ENCODE measurements at regions not wholly inside any gene's neighbourhood (a gene's known extent, or its start where the extent isn't known, plus 50 kb on each side); places are given as distances from the start of the nearest gene placed in this dataset.

DNA sequence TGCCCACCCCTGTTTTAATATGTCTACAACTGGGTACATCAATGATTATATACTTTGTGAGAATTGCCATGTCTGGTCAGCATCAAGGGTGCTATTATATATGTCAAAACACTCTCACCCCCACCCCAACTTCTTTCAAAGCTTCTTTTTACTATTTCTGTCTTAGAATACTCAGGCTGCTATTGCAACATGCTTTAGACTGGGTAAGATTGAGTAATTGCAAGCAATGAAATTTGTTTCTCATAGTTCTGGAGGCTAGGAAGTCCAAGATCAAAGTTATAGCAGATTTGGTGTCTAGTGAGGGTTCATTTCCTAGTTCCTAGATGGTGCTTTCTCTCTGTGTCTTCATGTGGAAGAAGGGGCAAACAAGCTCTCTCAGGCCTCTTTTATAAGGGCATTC, 100.5 kb upstream of the KCNK1 start:
- no peak for ATAC-seq
- Histone ChIP-seq H3K4me2 (no peak overlapping the region), H3K79me2 (replicated peaks; ENCODE audit: insufficient read depth) (no peaks in the 10 kb centered on the region), H4K20me1 (replicated peaks; ENCODE audit: insufficient read depth) (no peaks in the 10 kb centered on the region), H3K27ac (ENCODE audit: low read depth) (no peak overlapping the region), H2AFZ (no peak overlapping the region), H3K4me3 (no peak overlapping the region), H3K36me3 (ENCODE audit: insufficient read depth) (no peaks in the 10 kb centered on the region), H3K27me3 (ENCODE audit: insufficient read depth) (no peaks in the 10 kb centered on the region), H3K9me2 (ENCODE audit: insufficient read depth) (no peaks in the 10 kb centered on the region), H3K4me1 (ENCODE audit: insufficient read depth) (peaks cover 7% of the 10 kb centered on the region; the same call in 1 of the 2 replicates), H3F3A (replicated peaks; ENCODE audit: low read depth) (no peaks in the 10 kb centered on the region)
- Mint-ChIP-seq H3K4me1 (peaks cover 11% of the 10 kb centered on the region), H3K4me3 (no peak overlapping the region), H3K27me3 (ENCODE audit: insufficient read depth, low read depth, poor library complexity) (peaks cover 2% of the 10 kb centered on the region), H3K9me3 (peaks cover 6% of the 10 kb centered on the region; the same call in 2 of the 3 replicates), H3K36me3 (ENCODE audit: low read depth) (no peaks in the 10 kb centered on the region), H3K27ac (no peak overlapping the region)
- no peak for DNase-seq (ENCODE audit: low spot score)
- no peak for TF ChIP-seq STAT1 (IDR thresholded peaks at IDR 0.05; ENCODE audit: unreplicated experiment)
- TF ChIP-seq, protein P1, sequence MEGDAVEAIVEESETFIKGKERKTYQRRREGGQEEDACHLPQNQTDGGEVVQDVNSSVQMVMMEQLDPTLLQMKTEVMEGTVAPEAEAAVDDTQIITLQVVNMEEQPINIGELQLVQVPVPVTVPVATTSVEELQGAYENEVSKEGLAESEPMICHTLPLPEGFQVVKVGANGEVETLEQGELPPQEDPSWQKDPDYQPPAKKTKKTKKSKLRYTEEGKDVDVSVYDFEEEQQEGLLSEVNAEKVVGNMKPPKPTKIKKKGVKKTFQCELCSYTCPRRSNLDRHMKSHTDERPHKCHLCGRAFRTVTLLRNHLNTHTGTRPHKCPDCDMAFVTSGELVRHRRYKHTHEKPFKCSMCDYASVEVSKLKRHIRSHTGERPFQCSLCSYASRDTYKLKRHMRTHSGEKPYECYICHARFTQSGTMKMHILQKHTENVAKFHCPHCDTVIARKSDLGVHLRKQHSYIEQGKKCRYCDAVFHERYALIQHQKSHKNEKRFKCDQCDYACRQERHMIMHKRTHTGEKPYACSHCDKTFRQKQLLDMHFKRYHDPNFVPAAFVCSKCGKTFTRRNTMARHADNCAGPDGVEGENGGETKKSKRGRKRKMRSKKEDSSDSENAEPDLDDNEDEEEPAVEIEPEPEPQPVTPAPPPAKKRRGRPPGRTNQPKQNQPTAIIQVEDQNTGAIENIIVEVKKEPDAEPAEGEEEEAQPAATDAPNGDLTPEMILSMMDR (conservative IDR thresholded peaks at IDR 0.05; ENCODE audit: low read depth in 2 of 2), result no peak
- TF ChIP-seq, protein P2, sequence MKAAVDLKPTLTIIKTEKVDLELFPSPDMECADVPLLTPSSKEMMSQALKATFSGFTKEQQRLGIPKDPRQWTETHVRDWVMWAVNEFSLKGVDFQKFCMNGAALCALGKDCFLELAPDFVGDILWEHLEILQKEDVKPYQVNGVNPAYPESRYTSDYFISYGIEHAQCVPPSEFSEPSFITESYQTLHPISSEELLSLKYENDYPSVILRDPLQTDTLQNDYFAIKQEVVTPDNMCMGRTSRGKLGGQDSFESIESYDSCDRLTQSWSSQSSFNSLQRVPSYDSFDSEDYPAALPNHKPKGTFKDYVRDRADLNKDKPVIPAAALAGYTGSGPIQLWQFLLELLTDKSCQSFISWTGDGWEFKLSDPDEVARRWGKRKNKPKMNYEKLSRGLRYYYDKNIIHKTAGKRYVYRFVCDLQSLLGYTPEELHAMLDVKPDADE (IDR thresholded peaks at IDR 0.05), result no peak
- no peak for TF ChIP-seq JUNB (IDR thresholded peaks at IDR 0.05; ENCODE audit: unreplicated experiment)
- TF ChIP-seq NANOG (IDR thresholded peaks at IDR 0.05; ENCODE audit: borderline replicate concordance), result no peak
- no peak for TF ChIP-seq ZNF114 (CRISPR knock-in tag; IDR thresholded peaks at IDR 0.05)
- TF ChIP-seq, protein P3, sequence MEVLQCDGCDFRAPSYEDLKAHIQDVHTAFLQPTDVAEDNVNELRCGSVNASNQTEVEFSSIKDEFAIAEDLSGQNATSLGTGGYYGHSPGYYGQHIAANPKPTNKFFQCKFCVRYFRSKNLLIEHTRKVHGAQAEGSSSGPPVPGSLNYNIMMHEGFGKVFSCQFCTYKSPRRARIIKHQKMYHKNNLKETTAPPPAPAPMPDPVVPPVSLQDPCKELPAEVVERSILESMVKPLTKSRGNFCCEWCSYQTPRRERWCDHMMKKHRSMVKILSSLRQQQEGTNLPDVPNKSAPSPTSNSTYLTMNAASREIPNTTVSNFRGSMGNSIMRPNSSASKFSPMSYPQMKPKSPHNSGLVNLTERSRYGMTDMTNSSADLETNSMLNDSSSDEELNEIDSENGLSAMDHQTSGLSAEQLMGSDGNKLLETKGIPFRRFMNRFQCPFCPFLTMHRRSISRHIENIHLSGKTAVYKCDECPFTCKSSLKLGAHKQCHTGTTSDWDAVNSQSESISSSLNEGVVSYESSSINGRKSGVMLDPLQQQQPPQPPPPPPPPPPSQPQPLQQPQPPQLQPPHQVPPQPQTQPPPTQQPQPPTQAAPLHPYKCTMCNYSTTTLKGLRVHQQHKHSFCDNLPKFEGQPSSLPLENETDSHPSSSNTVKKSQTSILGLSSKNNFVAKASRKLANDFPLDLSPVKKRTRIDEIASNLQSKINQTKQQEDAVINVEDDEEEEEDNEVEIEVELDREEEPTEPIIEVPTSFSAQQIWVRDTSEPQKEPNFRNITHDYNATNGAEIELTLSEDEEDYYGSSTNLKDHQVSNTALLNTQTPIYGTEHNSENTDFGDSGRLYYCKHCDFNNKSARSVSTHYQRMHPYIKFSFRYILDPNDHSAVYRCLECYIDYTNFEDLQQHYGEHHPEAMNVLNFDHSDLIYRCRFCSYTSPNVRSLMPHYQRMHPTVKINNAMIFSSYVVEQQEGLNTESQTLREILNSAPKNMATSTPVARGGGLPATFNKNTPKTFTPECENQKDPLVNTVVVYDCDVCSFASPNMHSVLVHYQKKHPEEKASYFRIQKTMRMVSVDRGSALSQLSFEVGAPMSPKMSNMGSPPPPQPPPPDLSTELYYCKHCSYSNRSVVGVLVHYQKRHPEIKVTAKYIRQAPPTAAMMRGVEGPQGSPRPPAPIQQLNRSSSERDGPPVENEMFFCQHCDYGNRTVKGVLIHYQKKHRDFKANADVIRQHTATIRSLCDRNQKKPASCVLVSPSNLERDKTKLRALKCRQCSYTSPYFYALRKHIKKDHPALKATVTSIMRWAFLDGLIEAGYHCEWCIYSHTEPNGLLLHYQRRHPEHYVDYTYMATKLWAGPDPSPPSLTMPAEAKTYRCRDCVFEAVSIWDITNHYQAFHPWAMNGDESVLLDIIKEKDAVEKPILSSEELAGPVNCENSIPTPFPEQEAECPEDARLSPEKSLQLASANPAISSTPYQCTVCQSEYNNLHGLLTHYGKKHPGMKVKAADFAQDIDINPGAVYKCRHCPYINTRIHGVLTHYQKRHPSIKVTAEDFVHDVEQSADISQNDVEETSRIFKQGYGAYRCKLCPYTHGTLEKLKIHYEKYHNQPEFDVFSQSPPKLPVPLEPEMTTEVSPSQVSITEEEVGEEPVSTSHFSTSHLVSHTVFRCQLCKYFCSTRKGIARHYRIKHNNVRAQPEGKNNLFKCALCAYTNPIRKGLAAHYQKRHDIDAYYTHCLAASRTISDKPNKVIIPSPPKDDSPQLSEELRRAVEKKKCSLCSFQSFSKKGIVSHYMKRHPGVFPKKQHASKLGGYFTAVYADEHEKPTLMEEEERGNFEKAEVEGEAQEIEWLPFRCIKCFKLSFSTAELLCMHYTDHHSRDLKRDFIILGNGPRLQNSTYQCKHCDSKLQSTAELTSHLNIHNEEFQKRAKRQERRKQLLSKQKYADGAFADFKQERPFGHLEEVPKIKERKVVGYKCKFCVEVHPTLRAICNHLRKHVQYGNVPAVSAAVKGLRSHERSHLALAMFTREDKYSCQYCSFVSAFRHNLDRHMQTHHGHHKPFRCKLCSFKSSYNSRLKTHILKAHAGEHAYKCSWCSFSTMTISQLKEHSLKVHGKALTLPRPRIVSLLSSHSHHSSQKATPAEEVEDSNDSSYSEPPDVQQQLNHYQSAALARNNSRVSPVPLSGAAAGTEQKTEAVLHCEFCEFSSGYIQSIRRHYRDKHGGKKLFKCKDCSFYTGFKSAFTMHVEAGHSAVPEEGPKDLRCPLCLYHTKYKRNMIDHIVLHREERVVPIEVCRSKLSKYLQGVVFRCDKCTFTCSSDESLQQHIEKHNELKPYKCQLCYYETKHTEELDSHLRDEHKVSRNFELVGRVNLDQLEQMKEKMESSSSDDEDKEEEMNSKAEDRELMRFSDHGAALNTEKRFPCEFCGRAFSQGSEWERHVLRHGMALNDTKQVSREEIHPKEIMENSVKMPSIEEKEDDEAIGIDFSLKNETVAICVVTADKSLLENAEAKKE (CRISPR knock-in tag; IDR thresholded peaks at IDR 0.05), result no peak
- no peak for TF ChIP-seq EZH2phosphoT487 (IDR thresholded peaks at IDR 0.05; ENCODE audit: unreplicated experiment)
- TF ChIP-seq, protein P4, sequence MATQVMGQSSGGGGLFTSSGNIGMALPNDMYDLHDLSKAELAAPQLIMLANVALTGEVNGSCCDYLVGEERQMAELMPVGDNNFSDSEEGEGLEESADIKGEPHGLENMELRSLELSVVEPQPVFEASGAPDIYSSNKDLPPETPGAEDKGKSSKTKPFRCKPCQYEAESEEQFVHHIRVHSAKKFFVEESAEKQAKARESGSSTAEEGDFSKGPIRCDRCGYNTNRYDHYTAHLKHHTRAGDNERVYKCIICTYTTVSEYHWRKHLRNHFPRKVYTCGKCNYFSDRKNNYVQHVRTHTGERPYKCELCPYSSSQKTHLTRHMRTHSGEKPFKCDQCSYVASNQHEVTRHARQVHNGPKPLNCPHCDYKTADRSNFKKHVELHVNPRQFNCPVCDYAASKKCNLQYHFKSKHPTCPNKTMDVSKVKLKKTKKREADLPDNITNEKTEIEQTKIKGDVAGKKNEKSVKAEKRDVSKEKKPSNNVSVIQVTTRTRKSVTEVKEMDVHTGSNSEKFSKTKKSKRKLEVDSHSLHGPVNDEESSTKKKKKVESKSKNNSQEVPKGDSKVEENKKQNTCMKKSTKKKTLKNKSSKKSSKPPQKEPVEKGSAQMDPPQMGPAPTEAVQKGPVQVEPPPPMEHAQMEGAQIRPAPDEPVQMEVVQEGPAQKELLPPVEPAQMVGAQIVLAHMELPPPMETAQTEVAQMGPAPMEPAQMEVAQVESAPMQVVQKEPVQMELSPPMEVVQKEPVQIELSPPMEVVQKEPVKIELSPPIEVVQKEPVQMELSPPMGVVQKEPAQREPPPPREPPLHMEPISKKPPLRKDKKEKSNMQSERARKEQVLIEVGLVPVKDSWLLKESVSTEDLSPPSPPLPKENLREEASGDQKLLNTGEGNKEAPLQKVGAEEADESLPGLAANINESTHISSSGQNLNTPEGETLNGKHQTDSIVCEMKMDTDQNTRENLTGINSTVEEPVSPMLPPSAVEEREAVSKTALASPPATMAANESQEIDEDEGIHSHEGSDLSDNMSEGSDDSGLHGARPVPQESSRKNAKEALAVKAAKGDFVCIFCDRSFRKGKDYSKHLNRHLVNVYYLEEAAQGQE (IDR thresholded peaks at IDR 0.05; ENCODE audit: unreplicated experiment), result no peak
- TF ChIP-seq ZNF331 (CRISPR knock-in tag; IDR thresholded peaks at IDR 0.05; ENCODE audit: low read depth), result no peak
- TF ChIP-seq EZH2 (IDR thresholded peaks at IDR 0.05; ENCODE audit: low read depth, unreplicated experiment), result no peak
- TF ChIP-seq CREB1 (CRISPR knock-in tag; IDR thresholded peaks at IDR 0.05; ENCODE audit: low read depth), result no peak
- no peak for TF ChIP-seq POLR2AphosphoS5 (IDR thresholded peaks at IDR 0.05; ENCODE audit: low read depth)

Measured in GM23338 (cell line).